ENCODE measurements at regions not wholly inside any gene's neighbourhood (a gene's known extent, or its start where the extent isn't known, plus 50 kb on each side); places are given as distances from the start of the nearest gene placed in this dataset.

GRCh38 chr11:92390783-92391182, 166.2 kb downstream of the FAT3 start:
- no peaks in the 10 kb centered on the region for H3K27me3 ChIP-seq (ENCODE audit: control insufficient read depth in 2 of 2, insufficient read depth in 2 of 2, low read length in 2 of 2)
- H2AFZ ChIP-seq (ENCODE audit: low read depth, low read length), result no peak overlapping the region
- TF ChIP-seq SNIP1 (IDR thresholded peaks at IDR 0.05; ENCODE audit: low read depth) (no peak), MEF2D (tag; conservative IDR thresholded peaks at IDR 0.05; ENCODE audit: low read depth) (no peak), ZNF707 (CRISPR knock-in tag; conservative IDR thresholded peaks at IDR 0.05) (no peak), ZNF316 (IDR thresholded peaks at IDR 0.05) (no peak), ZNF140 (CRISPR knock-in tag; IDR thresholded peaks at IDR 0.05) (no peak), ATF7 (IDR thresholded peaks at IDR 0.05) (no peak), SREBF2 (CRISPR knock-in tag; IDR thresholded peaks at IDR 0.05) (no peak)
- H3K4me3 ChIP-seq, result no peak overlapping the region
- in situ Hi-C loops (cut with MboI) (no loop called here), intact Hi-C loops (cut with micrococcal nuclease) (no loop called here)
- no TSS peak for BruUV-seq (replicated peaks)
- H3K9me3 ChIP-seq (replicated peaks; ENCODE audit: control insufficient read depth, insufficient read depth, low read depth, low read length), result no peaks in the 10 kb centered on the region
- POLR2A ChIA-PET, result no interaction called here
- no peaks in the 10 kb centered on the region for H4K20me1 ChIP-seq (replicated peaks; ENCODE audit: control insufficient read depth, insufficient read depth, low read length)
- CTCF ChIA-PET (ENCODE audit: low intra/inter-chr PET ratio), result no interaction called here
- H3K79me2 ChIP-seq (ENCODE audit: control insufficient read depth, insufficient read depth, low read length), result no peaks in the 10 kb centered on the region
- no peak overlapping the region for H3K9ac ChIP-seq (ENCODE audit: insufficient read depth in 1 of 2, low read depth in 2 of 2, low read length in 2 of 2)
- H3K4me2 ChIP-seq (ENCODE audit: insufficient read depth, low read length), result no peak overlapping the region
- ATAC-seq, result no peak
- no peaks in the 10 kb centered on the region for H3K36me3 ChIP-seq (ENCODE audit: control insufficient read depth, insufficient read depth, low read length)
- no peak for FAIRE-seq
- no peak for DNase-seq (ENCODE audit: extremely low read depth in 1 of 4, low spot score in 3 of 4)
- H3K9me1 ChIP-seq (ENCODE audit: control insufficient read depth, insufficient read depth, low read length), result no peaks in the 10 kb centered on the region
- H3K27ac ChIP-seq (ENCODE audit: extremely low read depth, low read depth, low read length), result no peak overlapping the region
- H3K4me1 ChIP-seq (replicated peaks in 1 of 2; ENCODE audit: control insufficient read depth in 2 of 2, insufficient read depth in 2 of 2, low read length in 2 of 2), result no peaks in the 10 kb centered on the region

GRCh38 chr11:92391364-92391763, 166.7 kb downstream of the FAT3 start:
- Histone ChIP-seq H3K4me1 (replicated peaks in 1 of 2; ENCODE audit: control insufficient read depth in 2 of 2, insufficient read depth in 2 of 2, low read length in 2 of 2) (no peaks in the 10 kb centered on the region), H4K20me1 (replicated peaks; ENCODE audit: control insufficient read depth, insufficient read depth, low read length) (no peaks in the 10 kb centered on the region), H3K27me3 (ENCODE audit: control insufficient read depth in 2 of 2, insufficient read depth in 2 of 2, low read length in 2 of 2) (no peaks in the 10 kb centered on the region), H3K36me3 (ENCODE audit: control insufficient read depth, insufficient read depth, low read length) (no peaks in the 10 kb centered on the region), H3K79me2 (ENCODE audit: control insufficient read depth, insufficient read depth, low read length) (no peaks in the 10 kb centered on the region), H2AFZ (ENCODE audit: low read depth, low read length) (no peak overlapping the region), H3K27ac (ENCODE audit: extremely low read depth, low read depth, low read length) (no peak overlapping the region), H3K4me2 (ENCODE audit: insufficient read depth, low read length) (no peak overlapping the region), H3K9me1 (ENCODE audit: control insufficient read depth, insufficient read depth, low read length) (no peaks in the 10 kb centered on the region), H3K4me3 (no peak overlapping the region), H3K9ac (ENCODE audit: insufficient read depth in 1 of 2, low read depth in 2 of 2, low read length in 2 of 2) (no peak overlapping the region), H3K9me3 (replicated peaks; ENCODE audit: control insufficient read depth, insufficient read depth, low read depth, low read length) (no peaks in the 10 kb centered on the region)
- POLR2A ChIA-PET, result no interaction called here
- ATAC-seq (no peak), FAIRE-seq (no peak), DNase-seq (ENCODE audit: extremely low read depth in 1 of 4, low spot score in 3 of 4) (no peak)
- intact Hi-C loops (cut with micrococcal nuclease), result no loop called here
- in situ Hi-C loops (cut with MboI), result no loop called here
- CTCF ChIA-PET (ENCODE audit: low intra/inter-chr PET ratio), result no interaction called here
- BruUV-seq (replicated peaks), result no TSS peak
- TF ChIP-seq TCF15 (CRISPR knock-in tag; IDR thresholded peaks at IDR 0.05) (no peak), ZNF253 (CRISPR knock-in tag; conservative IDR thresholded peaks at IDR 0.05) (no peak), TSC22D4 (tag; IDR thresholded peaks at IDR 0.05) (no peak), ASH1L (IDR thresholded peaks at IDR 0.05; ENCODE audit: borderline replicate concordance, low read depth, partially characterized antibody) (no peak), NCOA1 (IDR thresholded peaks at IDR 0.05; ENCODE audit: low read depth) (no peak), STAT5A (IDR thresholded peaks at IDR 0.05; ENCODE audit: borderline replicate concordance, low read length) (no peak), POLR2AphosphoS5 (IDR thresholded peaks at IDR 0.05; ENCODE audit: control insufficient read depth, insufficient read depth, low read depth, low read length) (no peak), TCF7 (IDR thresholded peaks at IDR 0.05; ENCODE audit: borderline replicate concordance) (no peak), ZZZ3 (IDR thresholded peaks at IDR 0.05) (no peak), NUFIP1 (IDR thresholded peaks at IDR 0.05; ENCODE audit: partially characterized antibody) (no peak), E4F1 (CRISPR knock-in tag; IDR thresholded peaks at IDR 0.05; ENCODE audit: borderline replicate concordance) (no peak)

All from K562 (cell line).